SK-N-SH (cell line): ENCODE measurements at regions not wholly inside any gene's neighbourhood (a gene's known extent, or its start where the extent isn't known, plus 50 kb on each side); places are given as distances from the start of the nearest gene placed in this dataset.

Experiments
- EP300 ChIP-seq, 2 experiments: IDR thresholded peaks; 2 replicates each; pipeline versions ENCODE4 v1.4.0 to v1.6.1; 2012; ENCODE audit warnings: borderline replicate concordance in 1 of 2, low read depth in 1 of 2, low read length in 1 of 2
- FOSL2 ChIP-seq: IDR thresholded peaks from 2 replicates; pipeline ENCODE4 v1.4.0; 2012; ENCODE audit warnings: low read depth, mild to moderate bottlenecking, moderate library complexity, borderline replicate concordance
- GABPA ChIP-seq: IDR thresholded peaks from 2 replicates; pipeline ENCODE4 v1.4.0; 2012; ENCODE audit warnings: low read depth, mild to moderate bottlenecking
- JUND ChIP-seq: IDR thresholded peaks from 2 replicates; pipeline ENCODE4 v1.4.0; 2012
- MAX ChIP-seq: IDR thresholded peaks from 2 replicates; pipeline ENCODE4 v1.4.0; 2012; ENCODE audit warnings: low read depth
- NFIC ChIP-seq: IDR thresholded peaks from 2 replicates; pipeline ENCODE4 v1.4.0; 2012; ENCODE audit warnings: borderline replicate concordance
- POLR2AphosphoS5 ChIP-seq: IDR thresholded peaks from 2 replicates; pipeline ENCODE4 v1.6.1; 2012; ENCODE audit warnings: low read depth, low read length
- RAD21 ChIP-seq: IDR thresholded peaks from 2 replicates; pipeline ENCODE4 v1.6.1; 2012; ENCODE audit warnings: mild to moderate bottlenecking, low read length
- REST ChIP-seq: IDR thresholded peaks from 2 replicates; pipeline ENCODE4 v1.6.1; 2012; ENCODE audit warnings: mild to moderate bottlenecking, low read depth, low read length, moderate library complexity
- RFX5 ChIP-seq: IDR thresholded peaks from 2 replicates; pipeline ENCODE4 v1.6.1; 2012; ENCODE audit warnings: mild to moderate bottlenecking, improper control_type of control experiment, low read length
- SIN3A ChIP-seq: IDR thresholded peaks from 2 replicates; pipeline ENCODE4 v1.6.1; 2012; ENCODE audit warnings: low read depth, mild to moderate bottlenecking, low read length, moderate library complexity, borderline replicate concordance
- SMC3 ChIP-seq: IDR thresholded peaks from 2 replicates; pipeline ENCODE4 v1.6.1; 2012; ENCODE audit warnings: low read depth, low read length, improper control_type of control experiment
- YY1 ChIP-seq: IDR thresholded peaks from 2 replicates; pipeline ENCODE4 v1.4.0; 2012; ENCODE audit warnings: low read depth, mild to moderate bottlenecking
- TF ChIP-seq, protein P1 (sequence below): fragments of 200-600 bp; sonication (generic); IDR thresholded peaks from 2 replicates; pipeline ENCODE4 v1.6.1; 2017; ENCODE audit warnings: antibody characterized with exemption, mild to moderate bottlenecking, moderate library complexity

- TF ChIP-seq GABPA (no peak), SIN3A (no peak), RAD21 (no peak), MAX (no peak), POLR2AphosphoS5 (no peak), SMC3 (no peak), JUND (no peak), EP300 (IDR thresholded peaks at IDR 0.05; ENCODE audit: borderline replicate concordance in 1 of 2, low read depth in 1 of 2, low read length in 1 of 2) (no peak), RFX5 (no peak), YY1 (no peak), REST (no peak), NFIC (no peak), FOSL2 (no peak)
- TF ChIP-seq, protein P1, sequence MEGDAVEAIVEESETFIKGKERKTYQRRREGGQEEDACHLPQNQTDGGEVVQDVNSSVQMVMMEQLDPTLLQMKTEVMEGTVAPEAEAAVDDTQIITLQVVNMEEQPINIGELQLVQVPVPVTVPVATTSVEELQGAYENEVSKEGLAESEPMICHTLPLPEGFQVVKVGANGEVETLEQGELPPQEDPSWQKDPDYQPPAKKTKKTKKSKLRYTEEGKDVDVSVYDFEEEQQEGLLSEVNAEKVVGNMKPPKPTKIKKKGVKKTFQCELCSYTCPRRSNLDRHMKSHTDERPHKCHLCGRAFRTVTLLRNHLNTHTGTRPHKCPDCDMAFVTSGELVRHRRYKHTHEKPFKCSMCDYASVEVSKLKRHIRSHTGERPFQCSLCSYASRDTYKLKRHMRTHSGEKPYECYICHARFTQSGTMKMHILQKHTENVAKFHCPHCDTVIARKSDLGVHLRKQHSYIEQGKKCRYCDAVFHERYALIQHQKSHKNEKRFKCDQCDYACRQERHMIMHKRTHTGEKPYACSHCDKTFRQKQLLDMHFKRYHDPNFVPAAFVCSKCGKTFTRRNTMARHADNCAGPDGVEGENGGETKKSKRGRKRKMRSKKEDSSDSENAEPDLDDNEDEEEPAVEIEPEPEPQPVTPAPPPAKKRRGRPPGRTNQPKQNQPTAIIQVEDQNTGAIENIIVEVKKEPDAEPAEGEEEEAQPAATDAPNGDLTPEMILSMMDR: no peak
Measured at GRCh38 chr1:2952992-2953391, 68.3 kb upstream of the ACTRT2 start.
